ENCODE measurements at regions not wholly inside any gene's neighbourhood (a gene's known extent, or its start where the extent isn't known, plus 50 kb on each side); places are given as distances from the start of the nearest gene placed in this dataset.

- no peaks in the 10 kb centered on the region for H3K36me3 ChIP-seq (ENCODE audit: control insufficient read depth, insufficient read depth, low read length)
- H3K27me3 ChIP-seq (replicated peaks; ENCODE audit: control insufficient read depth, insufficient read depth, low read length, poor library complexity, severe bottlenecking), result no peaks in the 10 kb centered on the region
- no peaks in the 10 kb centered on the region for H3K9me3 ChIP-seq (ENCODE audit: control insufficient read depth, low read length)
- no peak overlapping the region for H3K27ac ChIP-seq (ENCODE audit: insufficient read depth, low read length, poor library complexity, severe bottlenecking)
- no peak for DNase-seq
- no peak overlapping the region for H3K4me3 ChIP-seq (ENCODE audit: insufficient read depth, low read depth, low read length, poor library complexity, severe bottlenecking)
- no peaks in the 10 kb centered on the region for H3K4me1 ChIP-seq (ENCODE audit: control insufficient read depth, insufficient read depth, low read length, poor library complexity, severe bottlenecking)
These were observed 201.1 kb upstream of the CDH13 start for GRCh38 chr16:82425661-82426060.

GRCh38 chr16:82421851-82422250, 204.9 kb upstream of the CDH13 start:
- DNase-seq, result no peak
- H3K27me3 ChIP-seq (replicated peaks; ENCODE audit: control insufficient read depth, insufficient read depth, low read length, poor library complexity, severe bottlenecking), result no peaks in the 10 kb centered on the region
- no peaks in the 10 kb centered on the region for H3K9me3 ChIP-seq (ENCODE audit: control insufficient read depth, low read length)
- H3K4me3 ChIP-seq (ENCODE audit: insufficient read depth, low read depth, low read length, poor library complexity, severe bottlenecking), result no peak overlapping the region
- H3K4me1 ChIP-seq (ENCODE audit: control insufficient read depth, insufficient read depth, low read length, poor library complexity, severe bottlenecking), result no peaks in the 10 kb centered on the region
- H3K27ac ChIP-seq (ENCODE audit: insufficient read depth, low read length, poor library complexity, severe bottlenecking), result no peak overlapping the region
- H3K36me3 ChIP-seq (ENCODE audit: control insufficient read depth, insufficient read depth, low read length), result no peaks in the 10 kb centered on the region

GRCh38 chr16:82419332-82419731, 207.4 kb upstream of the CDH13 start:
- Histone ChIP-seq H3K9me3 (ENCODE audit: control insufficient read depth, low read length) (no peaks in the 10 kb centered on the region), H3K27ac (ENCODE audit: insufficient read depth, low read length, poor library complexity, severe bottlenecking) (no peak overlapping the region), H3K27me3 (replicated peaks; ENCODE audit: control insufficient read depth, insufficient read depth, low read length, poor library complexity, severe bottlenecking) (no peaks in the 10 kb centered on the region), H3K36me3 (ENCODE audit: control insufficient read depth, insufficient read depth, low read length) (no peaks in the 10 kb centered on the region), H3K4me1 (ENCODE audit: control insufficient read depth, insufficient read depth, low read length, poor library complexity, severe bottlenecking) (no peaks in the 10 kb centered on the region), H3K4me3 (ENCODE audit: insufficient read depth, low read depth, low read length, poor library complexity, severe bottlenecking) (no peak overlapping the region)
- DNase-seq, result no peak

- Histone ChIP-seq H3K27me3 (replicated peaks; ENCODE audit: control insufficient read depth, insufficient read depth, low read length, poor library complexity, severe bottlenecking) (no peaks in the 10 kb centered on the region), H3K9me3 (ENCODE audit: control insufficient read depth, low read length) (no peaks in the 10 kb centered on the region), H3K4me3 (ENCODE audit: insufficient read depth, low read depth, low read length, poor library complexity, severe bottlenecking) (no peak overlapping the region), H3K27ac (ENCODE audit: insufficient read depth, low read length, poor library complexity, severe bottlenecking) (no peak overlapping the region), H3K36me3 (ENCODE audit: control insufficient read depth, insufficient read depth, low read length) (no peaks in the 10 kb centered on the region), H3K4me1 (ENCODE audit: control insufficient read depth, insufficient read depth, low read length, poor library complexity, severe bottlenecking) (no peaks in the 10 kb centered on the region)
- no peak for DNase-seq
These were observed 212.3 kb upstream of the CDH13 start for GRCh38 chr16:82414476-82414875.

- Histone ChIP-seq H3K4me1 (ENCODE audit: control insufficient read depth, insufficient read depth, low read length, poor library complexity, severe bottlenecking) (no peaks in the 10 kb centered on the region), H3K36me3 (ENCODE audit: control insufficient read depth, insufficient read depth, low read length) (no peaks in the 10 kb centered on the region), H3K4me3 (ENCODE audit: insufficient read depth, low read depth, low read length, poor library complexity, severe bottlenecking) (no peak overlapping the region), H3K27me3 (replicated peaks; ENCODE audit: control insufficient read depth, insufficient read depth, low read length, poor library complexity, severe bottlenecking) (no peaks in the 10 kb centered on the region), H3K9me3 (ENCODE audit: control insufficient read depth, low read length) (no peaks in the 10 kb centered on the region), H3K27ac (ENCODE audit: insufficient read depth, low read length, poor library complexity, severe bottlenecking) (no peak overlapping the region)
- DNase-seq, result no peak
These were observed 214.0 kb upstream of the CDH13 start for GRCh38 chr16:82412770-82413169.

GRCh38 chr16:82405736-82406135, 221.0 kb upstream of the CDH13 start:
- Histone ChIP-seq H3K4me3 (ENCODE audit: insufficient read depth, low read depth, low read length, poor library complexity, severe bottlenecking) (no peak overlapping the region), H3K9me3 (ENCODE audit: control insufficient read depth, low read length) (no peaks in the 10 kb centered on the region), H3K4me1 (ENCODE audit: control insufficient read depth, insufficient read depth, low read length, poor library complexity, severe bottlenecking) (no peaks in the 10 kb centered on the region), H3K27ac (ENCODE audit: insufficient read depth, low read length, poor library complexity, severe bottlenecking) (no peak overlapping the region), H3K27me3 (replicated peaks; ENCODE audit: control insufficient read depth, insufficient read depth, low read length, poor library complexity, severe bottlenecking) (no peaks in the 10 kb centered on the region), H3K36me3 (ENCODE audit: control insufficient read depth, insufficient read depth, low read length) (no peaks in the 10 kb centered on the region)
- no peak for DNase-seq

- Histone ChIP-seq H3K36me3 (ENCODE audit: control insufficient read depth, insufficient read depth, low read length) (no peaks in the 10 kb centered on the region), H3K27ac (ENCODE audit: insufficient read depth, low read length, poor library complexity, severe bottlenecking) (no peak overlapping the region), H3K9me3 (ENCODE audit: control insufficient read depth, low read length) (no peaks in the 10 kb centered on the region), H3K27me3 (replicated peaks; ENCODE audit: control insufficient read depth, insufficient read depth, low read length, poor library complexity, severe bottlenecking) (no peaks in the 10 kb centered on the region), H3K4me1 (ENCODE audit: control insufficient read depth, insufficient read depth, low read length, poor library complexity, severe bottlenecking) (no peaks in the 10 kb centered on the region), H3K4me3 (ENCODE audit: insufficient read depth, low read depth, low read length, poor library complexity, severe bottlenecking) (no peak overlapping the region)
- no peak for DNase-seq
These were observed 222.0 kb upstream of the CDH13 start for GRCh38 chr16:82404586-82405315.

- H3K9me3 ChIP-seq (ENCODE audit: control insufficient read depth, low read length), result no peaks in the 10 kb centered on the region
- H3K27ac ChIP-seq (ENCODE audit: insufficient read depth, low read length, poor library complexity, severe bottlenecking), result no peak overlapping the region
- no peak for DNase-seq
- H3K27me3 ChIP-seq (replicated peaks; ENCODE audit: control insufficient read depth, insufficient read depth, low read length, poor library complexity, severe bottlenecking), result no peaks in the 10 kb centered on the region
- no peaks in the 10 kb centered on the region for H3K4me1 ChIP-seq (ENCODE audit: control insufficient read depth, insufficient read depth, low read length, poor library complexity, severe bottlenecking)
- no peak overlapping the region for H3K4me3 ChIP-seq (ENCODE audit: insufficient read depth, low read depth, low read length, poor library complexity, severe bottlenecking)
- no peaks in the 10 kb centered on the region for H3K36me3 ChIP-seq (ENCODE audit: control insufficient read depth, insufficient read depth, low read length)
These were observed 224.0 kb upstream of the CDH13 start for GRCh38 chr16:82402665-82403218.

GRCh38 chr16:82400046-82400445, 226.7 kb upstream of the CDH13 start:
- Histone ChIP-seq H3K4me1 (ENCODE audit: control insufficient read depth, insufficient read depth, low read length, poor library complexity, severe bottlenecking) (no peaks in the 10 kb centered on the region), H3K36me3 (ENCODE audit: control insufficient read depth, insufficient read depth, low read length) (no peaks in the 10 kb centered on the region), H3K27ac (ENCODE audit: insufficient read depth, low read length, poor library complexity, severe bottlenecking) (no peak overlapping the region), H3K9me3 (ENCODE audit: control insufficient read depth, low read length) (no peaks in the 10 kb centered on the region), H3K4me3 (ENCODE audit: insufficient read depth, low read depth, low read length, poor library complexity, severe bottlenecking) (no peak overlapping the region), H3K27me3 (replicated peaks; ENCODE audit: control insufficient read depth, insufficient read depth, low read length, poor library complexity, severe bottlenecking) (no peaks in the 10 kb centered on the region)
- no peak for DNase-seq

GRCh38 chr16:82396509-82396908, 226.5 kb upstream of the MPHOSPH6 start:
- no peaks in the 10 kb centered on the region for H3K9me3 ChIP-seq (ENCODE audit: control insufficient read depth, low read length)
- no peak overlapping the region for H3K4me3 ChIP-seq (ENCODE audit: insufficient read depth, low read depth, low read length, poor library complexity, severe bottlenecking)
- DNase-seq, result no peak
- no peaks in the 10 kb centered on the region for H3K36me3 ChIP-seq (ENCODE audit: control insufficient read depth, insufficient read depth, low read length)
- H3K4me1 ChIP-seq (ENCODE audit: control insufficient read depth, insufficient read depth, low read length, poor library complexity, severe bottlenecking), result no peaks in the 10 kb centered on the region
- no peak overlapping the region for H3K27ac ChIP-seq (ENCODE audit: insufficient read depth, low read length, poor library complexity, severe bottlenecking)
- H3K27me3 ChIP-seq (replicated peaks; ENCODE audit: control insufficient read depth, insufficient read depth, low read length, poor library complexity, severe bottlenecking), result no peaks in the 10 kb centered on the region

Measured in effector memory CD4-positive, alpha-beta T cell (primary cell).